CD4-positive, alpha-beta T cell treated with Interleukin-1 beta for 1 hour (primary cell): ENCODE measurements at regions not wholly inside any gene's neighbourhood (a gene's known extent, or its start where the extent isn't known, plus 50 kb on each side); places are given as distances from the start of the nearest gene placed in this dataset.
"Not testable (repeated sequence)": the region's sequence is repeated elsewhere in the genome, so short reads cannot be mapped to it uniquely, and the experiment has no call there.

Source experiments
- DNase-seq, 2 donors: peaks; one replicate each; pipeline ENCODE4 v3.0.0-alpha.2; 2020 to 2022

DNA sequence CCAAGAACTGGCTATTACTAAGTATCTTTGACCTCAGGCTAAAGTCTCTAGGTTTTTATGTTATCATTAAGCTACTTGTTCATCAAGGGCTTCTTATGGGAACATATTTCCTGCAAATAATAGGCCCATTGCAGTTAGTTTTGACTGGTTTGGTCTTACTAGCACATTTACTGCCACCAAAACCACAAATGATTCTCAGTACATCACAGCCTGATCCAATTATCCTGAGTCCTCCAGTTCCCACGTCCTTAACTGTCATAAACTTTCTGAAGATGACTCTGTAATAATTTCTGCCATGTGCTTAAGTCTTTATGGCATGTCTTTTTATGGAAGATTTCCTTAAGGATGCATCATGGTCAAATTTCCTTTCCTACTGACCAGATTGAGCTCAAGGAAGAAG, 123.3 kb upstream of the TANK start:
- DNase-seq = no peak

DNA sequence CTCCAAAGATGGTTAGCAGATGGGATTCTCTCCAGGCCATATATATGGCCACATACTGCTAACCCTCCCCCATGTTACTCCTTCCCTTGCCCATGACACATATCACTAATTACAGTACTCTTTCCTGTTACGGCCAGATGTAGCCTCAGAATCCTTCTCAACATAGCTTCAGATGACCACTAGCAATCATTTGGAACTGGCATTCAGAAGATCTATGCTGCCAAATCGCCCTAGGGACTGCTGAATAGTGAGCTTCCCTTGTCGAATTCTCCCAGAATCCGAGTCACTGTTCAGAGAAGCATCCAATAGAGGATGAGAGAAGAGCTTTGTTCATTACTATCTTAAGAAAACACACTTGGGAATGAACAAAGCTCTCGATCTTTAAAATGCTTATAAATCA, 121.2 kb upstream of the TANK start:
- DNase-seq = no peak

DNA sequence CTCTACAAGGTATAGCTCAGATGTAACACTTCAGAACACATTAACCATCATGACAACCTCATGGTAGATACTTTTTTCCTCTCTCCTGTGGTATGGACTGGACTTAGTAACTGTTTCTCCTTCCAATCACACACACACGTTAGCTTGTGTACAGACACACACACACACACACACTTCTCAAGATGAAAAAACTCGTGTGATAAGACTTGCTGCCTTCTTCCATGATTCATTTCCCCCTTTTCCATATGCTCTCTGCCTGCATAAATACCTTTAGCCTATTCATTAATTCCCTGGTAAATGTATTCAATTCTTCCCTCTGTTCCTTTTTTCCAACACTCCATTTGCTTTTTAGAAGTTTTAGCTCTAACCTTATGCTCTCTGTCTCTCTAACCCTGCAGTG, 118.9 kb upstream of the TANK start:
- no peak for DNase-seq

DNA sequence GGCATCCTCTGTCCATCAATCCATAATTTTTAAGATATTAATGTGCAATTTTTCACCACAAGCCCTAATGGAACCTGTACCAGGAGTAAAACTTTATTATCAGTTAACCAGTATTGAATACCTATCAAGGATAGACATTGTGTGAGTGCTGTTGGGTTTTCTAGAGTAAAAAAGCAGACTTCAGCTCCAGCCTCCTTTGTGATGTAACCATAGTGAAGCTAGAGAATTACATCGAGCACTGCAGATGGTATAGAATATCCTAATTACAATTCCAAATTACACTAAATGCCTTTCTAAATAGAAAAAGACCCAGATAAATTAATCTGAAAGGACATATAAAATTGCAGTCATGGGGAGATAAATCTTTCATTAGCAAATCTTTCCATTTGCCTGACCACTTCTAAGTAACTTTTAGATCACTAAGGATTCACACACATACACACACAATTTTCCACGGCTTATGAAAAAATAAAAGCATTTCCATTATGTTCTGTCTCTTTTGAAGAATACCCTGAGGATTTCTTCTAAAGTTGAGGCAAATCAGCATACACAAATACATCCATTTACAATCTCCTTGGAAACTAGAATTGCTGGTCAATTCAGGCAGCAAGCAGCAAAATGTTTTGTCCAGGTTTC, 117.1 kb upstream of the TANK start:
- no peak for DNase-seq

DNA sequence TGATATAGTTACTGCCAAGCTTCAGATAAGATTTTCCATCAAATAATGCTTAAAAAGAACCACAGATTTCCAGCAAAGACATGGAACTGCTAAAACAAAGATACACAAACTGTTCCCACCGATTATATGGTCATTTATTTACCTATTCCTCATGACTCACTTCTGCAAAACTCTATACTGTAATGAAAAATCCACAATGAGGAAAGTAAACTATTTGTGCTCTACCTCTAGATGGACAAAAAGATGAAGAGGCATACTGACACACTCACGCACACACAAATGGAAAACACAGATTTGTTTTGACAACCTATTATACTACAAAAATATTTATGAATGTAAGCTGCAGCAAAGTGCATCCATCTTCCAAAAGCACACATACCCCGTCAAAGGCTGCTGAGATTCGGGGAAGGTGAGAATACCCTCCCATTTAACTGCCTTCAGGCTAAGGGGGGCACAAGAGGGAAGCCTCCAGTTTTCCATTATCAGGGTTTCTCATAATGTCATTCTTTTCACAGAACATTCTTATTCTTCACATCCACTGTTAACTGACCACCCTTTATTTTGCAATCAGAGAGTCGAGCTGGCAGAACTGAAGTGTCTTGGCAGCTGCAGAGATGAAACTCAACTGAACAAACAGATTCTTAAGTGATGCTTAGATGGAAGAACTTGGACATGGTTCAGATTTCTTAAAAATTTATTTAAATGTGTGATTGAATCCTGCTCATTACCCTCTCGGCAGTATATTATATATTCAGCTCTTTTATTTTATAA, 115.9 kb upstream of the TANK start:
- DNase-seq = no peak

DNA sequence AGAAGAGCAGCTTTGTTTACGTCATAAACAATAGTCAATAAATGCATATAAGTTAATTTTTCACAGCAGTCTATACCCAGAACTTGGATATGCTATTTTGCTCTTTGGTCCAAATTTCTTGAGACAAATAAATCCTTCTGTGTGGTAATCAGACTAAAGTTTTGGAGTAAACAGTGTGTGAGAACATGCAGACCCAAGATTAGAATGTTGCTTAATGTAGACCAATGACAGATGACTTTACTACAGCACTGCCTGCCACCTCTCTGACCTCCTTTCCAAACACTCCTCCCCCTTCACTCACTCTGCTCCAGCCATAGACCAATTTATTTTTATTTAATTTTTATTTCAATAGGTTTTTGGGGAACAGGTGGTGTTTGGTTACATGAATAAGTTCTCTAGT, 115.3 kb upstream of the TANK start:
- DNase-seq = no peak

DNA sequence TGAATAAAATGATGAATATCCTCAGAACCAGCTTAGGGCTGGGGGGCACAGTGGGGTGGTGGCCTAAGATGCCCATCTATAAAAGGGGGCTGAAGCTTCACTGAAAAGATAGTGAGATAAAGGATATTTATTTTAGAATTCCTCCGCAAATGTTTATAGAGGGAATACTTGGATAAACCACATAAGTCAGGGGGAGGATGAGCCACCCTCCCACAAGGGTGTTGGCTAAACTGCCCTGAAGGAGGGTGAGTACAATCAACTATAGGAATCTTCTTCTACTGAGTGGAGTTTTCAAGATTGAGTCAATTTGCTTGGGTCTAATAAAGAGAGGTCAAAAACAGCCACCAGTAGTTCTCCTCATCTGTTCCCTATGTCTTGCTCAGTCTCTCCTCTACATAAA, 114.5 kb upstream of the TANK start:
- DNase-seq = no peak

DNA sequence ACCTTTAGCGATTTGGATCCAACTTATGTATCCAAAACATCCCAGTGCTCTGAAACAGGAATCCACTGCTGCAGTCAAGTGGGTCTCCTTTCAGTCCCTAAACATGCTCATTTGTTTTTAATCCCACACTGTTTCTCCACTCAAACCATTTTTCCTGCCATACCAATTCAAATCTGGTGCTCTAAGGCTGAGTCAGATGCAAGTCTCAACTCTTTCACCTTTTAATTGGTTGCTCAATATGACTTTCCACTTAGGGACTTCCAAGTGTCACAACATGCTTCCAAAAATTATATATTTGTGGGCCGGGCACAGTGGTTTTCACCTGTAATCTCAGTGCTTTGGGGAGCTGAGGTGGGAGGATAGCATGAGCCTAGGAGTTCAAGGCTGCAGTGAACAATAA, 113.4 kb upstream of the TANK start:
- no peak for DNase-seq

DNA sequence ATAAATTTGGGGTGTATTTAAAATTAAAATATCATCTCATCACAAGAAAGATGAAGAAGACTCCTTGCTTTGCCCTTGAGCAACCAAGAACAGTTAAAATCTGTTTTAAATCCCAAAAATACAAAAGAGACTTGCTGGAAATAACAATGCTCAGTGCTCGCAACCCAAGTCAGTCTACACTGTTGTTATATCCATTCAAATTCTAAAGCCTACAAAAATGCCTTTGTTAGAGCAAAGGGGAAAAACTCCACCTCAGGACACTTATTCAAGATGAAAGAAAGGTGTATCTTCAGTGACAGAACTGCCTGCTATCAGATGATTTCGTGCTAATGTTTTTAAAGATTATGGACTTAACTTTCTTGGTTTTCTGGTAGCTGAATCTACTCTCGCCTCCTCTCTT, 111.9 kb upstream of the TANK start:
- no peak for DNase-seq

DNA sequence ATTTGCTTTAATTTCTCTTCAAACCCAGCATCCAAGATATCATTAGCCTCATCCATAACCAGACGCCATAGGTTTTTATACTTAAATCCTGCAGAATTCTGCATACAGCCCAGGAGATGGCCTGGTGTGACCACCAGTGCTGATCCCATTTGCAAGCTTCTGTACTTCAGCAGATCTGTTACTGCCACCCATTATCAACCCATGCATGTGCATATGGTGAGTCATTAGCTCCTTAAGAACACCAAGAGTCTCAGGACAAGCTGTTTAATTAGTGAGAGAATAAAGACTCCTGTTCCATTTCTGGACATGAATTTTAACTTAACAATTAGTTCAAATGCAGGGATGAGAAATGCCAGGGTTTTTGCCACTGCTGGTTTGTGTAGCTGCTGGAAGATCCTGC, 110.7 kb upstream of the TANK start:
- DNase-seq = no peak

DNA sequence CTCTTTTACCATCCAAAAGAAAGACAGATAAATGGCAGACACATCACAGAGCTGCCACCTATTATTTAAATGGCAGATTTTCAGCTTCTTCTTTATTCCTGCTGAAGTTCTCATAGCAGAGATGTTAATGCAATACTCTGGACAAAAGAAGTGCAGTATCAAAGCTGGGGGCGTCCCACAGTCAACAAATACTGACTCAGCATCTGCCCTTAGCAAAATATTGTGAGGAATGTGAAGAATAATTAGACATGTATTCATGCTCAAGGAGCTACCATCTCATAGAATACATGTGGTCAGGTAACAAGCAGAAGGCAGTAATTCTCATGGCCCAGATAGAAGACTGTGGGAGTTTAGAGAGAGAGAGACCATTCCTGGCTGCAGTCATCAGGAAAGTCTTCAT, 108.0 kb upstream of the TANK start:
- no peak for DNase-seq

DNA sequence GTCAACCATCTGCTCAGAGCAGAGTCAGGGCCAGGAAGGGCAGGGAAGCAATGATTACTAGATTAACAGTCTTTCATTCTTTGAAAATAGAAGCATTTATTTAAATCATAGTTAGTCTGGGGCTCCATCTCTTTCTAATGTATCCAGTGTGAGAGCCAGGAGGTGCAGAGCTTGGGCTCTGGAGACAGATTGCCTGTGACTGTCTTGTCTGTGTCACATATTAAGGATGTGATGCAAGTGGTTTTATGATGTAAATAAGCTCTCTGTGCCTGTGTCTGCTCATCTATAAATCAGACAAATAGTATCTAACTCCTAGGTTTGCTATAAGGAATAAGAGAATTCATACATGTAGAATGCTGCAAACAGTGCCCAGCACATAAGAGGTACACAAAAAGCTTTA, 104.9 kb upstream of the TANK start:
- DNase-seq = no peak

DNA sequence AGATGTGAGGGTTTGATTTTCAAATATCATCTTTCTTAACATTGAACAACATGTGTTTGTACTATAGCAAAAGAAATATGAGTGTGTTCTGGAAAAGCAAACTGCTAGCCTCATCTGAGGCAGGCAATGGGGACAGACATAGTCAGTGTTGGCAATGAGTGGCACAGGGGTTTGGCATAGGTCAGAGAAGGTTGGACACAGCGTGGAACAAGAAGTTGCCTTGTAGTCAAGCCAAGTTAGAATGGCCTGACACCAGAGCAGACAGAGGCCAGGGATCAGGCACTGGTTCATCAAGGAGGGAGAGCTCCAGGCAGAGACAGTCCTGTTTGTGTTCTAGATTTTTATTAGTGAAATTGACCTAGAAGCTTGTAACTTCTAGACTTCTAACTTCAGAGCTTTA, 100.8 kb upstream of the TANK start:
- no peak for DNase-seq

DNA sequence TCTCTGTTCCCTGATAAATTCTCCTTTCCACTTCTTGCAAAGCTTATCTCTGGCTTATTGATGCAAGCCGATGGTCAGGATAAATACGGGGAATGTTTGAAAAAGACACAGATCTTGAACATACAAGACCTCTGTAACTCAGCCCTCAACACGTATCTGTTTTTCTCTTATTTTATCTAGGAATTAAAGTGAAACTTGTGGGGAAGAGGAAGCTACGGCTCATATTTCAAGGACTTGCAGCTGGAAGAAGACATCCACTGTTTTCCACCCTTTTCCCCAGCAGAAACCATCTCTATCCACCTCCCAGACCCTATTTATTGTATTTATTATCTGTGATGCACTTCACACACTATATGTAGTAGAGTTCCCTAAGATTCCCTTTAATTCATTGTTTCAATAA, 98.4 kb upstream of the TANK start:
- no peak for DNase-seq

DNA sequence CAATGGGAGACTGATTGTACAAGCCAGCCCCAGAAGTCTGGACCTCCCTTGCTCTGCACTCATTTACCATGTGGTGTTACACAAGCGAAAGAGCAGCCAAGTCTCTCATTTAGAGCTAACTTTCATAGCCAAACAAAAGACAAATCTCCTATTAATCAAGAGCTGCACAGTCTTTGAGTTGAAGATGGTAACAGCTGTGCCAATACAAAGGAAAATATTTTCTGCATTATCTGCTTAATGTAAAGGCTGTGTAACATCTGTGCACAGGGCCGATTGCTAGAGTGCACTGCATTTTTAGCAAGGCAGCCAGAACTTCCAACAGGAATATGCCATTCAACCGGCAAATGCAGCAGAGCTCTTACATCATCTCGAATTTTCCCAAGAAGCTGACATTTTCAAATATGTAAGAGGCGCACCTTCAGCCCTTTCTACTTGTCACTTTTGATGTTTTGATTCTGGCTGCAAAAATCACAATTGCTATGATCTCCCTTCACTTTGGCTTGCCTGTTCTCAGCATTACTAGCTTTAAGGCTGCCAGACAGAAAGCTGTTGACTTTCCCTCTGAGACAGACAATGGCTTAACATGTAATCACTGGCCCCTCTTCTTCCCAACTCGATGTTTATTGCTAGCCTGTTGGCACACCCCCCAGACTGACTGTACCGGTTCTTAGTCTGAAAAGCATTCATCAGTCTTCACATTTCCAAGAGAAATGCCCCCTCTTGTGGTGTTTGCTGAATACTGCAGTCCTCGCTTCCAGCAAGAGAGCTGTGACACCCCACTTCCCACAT, 96.9 kb upstream of the TANK start:
- peak; percentile 61 to 73 for DNase-seq

DNA sequence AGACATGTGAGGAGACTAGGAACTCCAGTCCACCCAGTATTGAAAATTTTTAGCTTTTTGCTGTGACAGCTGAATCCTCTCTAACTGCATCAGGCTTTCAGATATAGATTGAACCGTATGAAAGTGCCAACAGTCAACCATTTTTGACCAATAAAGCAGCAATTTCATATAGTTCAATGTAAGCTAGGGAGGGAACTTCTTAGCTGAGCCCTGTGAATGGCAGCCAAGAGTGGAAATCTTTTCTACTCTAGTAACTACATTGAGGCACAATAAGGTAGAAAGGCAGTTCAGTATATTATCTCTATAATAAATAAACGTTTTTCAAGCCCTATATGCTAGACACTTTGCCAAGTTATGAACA, 96.3 kb upstream of the TANK start:
- DNase-seq = no peak

DNA sequence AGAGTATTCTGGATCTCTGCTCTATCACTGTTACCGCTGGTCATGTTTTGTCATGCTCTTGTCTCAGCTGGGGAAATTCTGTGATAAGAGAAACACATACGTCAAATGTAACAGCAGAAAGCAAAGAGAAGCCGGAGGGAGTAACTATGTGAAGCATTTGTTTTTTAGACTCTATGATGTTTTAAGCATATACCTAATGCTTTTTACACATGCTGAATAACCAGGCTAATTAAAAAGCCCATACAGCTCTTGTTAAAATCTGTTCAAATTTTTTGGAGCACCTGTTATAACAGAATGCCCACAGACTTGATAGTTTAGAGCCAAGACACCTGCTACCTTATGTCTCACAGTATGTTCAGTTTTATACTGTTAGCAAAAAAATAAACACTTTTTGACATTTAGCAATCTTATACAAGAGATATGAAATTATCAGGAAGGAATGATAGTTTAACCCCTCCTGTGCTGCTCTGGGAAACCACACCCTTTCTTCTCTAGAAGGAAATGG, 92.3 kb upstream of the TANK start:
- DNase-seq = no peak

DNA sequence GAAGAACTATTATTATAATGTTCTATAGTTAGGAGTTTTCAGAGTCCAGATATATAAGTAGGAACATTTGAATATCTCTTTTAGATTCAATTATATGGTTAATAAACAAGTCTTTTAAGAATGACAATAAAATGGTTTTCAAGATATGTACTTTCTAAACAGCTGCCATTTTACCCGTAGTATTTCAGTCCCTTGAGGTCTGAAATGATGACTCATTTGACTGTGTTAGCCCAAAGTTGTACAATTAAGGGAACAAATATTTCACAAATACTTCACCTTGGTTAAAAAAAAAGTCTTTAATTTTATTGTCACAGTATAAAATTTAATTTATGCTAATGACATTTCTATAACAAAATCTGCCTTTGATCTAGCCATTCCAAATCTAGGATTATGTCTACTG, 91.6 kb upstream of the TANK start:
- DNase-seq = no peak

DNA sequence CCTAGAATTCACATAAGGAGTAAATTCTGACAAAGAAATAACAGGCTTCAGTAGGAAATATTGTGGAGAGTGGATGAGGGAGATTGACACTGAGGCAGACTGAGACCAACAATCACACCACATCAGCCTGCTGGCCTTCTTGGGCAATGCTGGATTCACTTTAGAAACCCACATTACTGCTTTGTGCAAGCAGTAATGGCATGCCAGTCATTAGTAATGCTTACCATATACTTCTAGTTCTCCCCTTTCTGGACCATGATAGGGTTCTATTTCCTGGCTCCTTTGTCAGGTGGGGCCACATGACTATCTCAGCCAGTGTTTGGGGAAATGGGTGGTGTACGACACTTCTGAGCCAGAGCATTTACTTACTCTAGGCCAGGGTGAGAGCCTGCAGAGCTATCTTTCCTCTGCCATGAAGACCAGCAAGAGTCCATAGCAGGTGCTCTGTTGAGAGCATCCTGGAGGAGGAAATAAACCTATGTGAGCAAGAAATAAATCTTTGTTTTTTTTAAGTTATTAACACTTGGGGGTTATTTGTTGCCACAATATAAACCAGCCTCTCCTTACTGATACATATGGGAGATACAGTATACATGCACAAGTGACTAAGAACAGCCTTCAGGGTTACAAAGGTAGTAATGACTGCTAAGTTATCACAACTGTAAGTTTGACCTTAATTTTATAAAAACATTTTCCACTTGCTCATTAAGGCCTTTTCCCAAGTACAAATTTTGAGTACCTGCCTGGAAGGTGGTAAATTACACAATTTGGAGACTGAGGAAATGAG, 89.3 kb upstream of the TANK start:
- DNase-seq = no peak

DNA sequence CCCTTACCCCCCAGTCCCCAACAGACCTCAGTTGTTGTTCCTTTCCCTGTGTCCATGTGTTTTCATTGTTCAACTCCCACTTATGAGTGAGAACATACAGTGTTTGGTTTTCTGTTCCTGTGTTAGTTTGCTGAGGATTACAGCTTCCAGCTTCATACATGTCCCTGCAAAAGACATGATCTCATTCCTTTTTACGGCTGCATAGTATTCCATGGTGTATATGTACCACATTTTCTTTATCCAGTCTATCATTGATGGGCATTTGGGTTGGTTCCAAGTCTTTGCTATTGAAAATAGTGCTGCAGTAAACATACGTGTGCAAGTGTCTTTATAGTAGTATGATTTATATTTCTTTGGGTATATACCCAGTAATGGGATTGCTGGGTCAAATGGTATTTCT, 87.8 kb upstream of the TANK start:
- DNase-seq = not testable (repeated sequence)

DNA sequence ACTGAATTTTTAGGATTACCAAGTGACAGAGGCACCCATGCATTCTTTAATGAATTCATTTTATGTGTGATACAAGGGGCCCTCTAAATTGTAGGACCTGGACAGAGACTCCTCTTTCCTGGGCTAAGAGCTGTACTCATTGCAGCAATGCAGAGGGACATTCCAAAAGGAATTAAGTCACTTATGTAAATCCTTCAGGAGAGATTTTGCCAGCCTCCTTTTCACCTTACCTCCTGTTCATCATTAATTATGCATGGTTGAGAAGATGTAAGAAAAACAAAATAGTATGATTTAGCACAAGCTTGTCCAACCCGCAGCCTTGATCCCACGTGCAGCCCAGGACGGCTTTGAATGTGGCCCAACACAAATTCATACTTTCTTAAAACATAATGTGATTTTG, 84.5 kb upstream of the TANK start:
- DNase-seq = no peak

DNA sequence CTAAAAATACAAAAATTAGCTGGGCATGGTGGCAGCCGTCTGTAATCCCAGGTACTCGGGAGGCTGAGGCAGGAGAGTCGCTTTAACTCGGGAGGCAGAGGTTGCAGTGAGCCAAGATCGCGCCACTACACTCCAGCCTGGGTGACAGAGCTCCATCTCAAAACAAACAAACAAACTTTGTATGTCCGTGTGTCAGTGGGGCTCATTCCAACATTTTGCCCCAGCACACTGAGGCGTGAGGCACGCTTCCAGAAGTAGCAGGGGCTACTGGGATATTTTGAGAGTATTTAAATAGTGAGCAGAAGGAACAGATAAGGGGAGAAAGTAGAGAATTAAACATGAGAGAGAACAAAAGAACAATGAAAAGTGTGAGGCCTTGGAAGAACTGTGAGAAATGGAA, 83.3 kb upstream of the TANK start:
- no peak for DNase-seq
